ENCODE measurements at regions not wholly inside any gene's neighbourhood (a gene's known extent, or its start where the extent isn't known, plus 50 kb on each side); places are given as distances from the start of the nearest gene placed in this dataset.

GRCh38 chr9:706073-706472, 135.4 kb upstream of the DMRT1 start (continued):
- TF ChIP-seq IRF1 (CRISPR knock-in tag; IDR thresholded peaks at IDR 0.05; ENCODE audit: low read depth): no peak
- TF ChIP-seq ZNF281 (CRISPR knock-in tag; IDR thresholded peaks at IDR 0.05; ENCODE audit: borderline replicate concordance): no peak
- TF ChIP-seq ZNF362 (CRISPR knock-in tag; IDR thresholded peaks at IDR 0.05; ENCODE audit: borderline replicate concordance): no peak
- no peak for TF ChIP-seq ZNF10 (CRISPR knock-in tag; IDR thresholded peaks at IDR 0.05; ENCODE audit: borderline replicate concordance, low read depth)
- no peak for TF ChIP-seq IRF9 (CRISPR knock-in tag; IDR thresholded peaks at IDR 0.05; ENCODE audit: borderline replicate concordance)
- no peak for TF ChIP-seq MEF2D (CRISPR knock-in tag; IDR thresholded peaks at IDR 0.05)
- TF ChIP-seq ZNF878 (CRISPR knock-in tag; IDR thresholded peaks at IDR 0.05): no peak
- TF ChIP-seq ZNF318 (CRISPR knock-in tag; IDR thresholded peaks at IDR 0.05): no peak
- TF ChIP-seq ZC3H4 (CRISPR knock-in tag; IDR thresholded peaks at IDR 0.05; ENCODE audit: borderline replicate concordance): no peak
- no peak for TF ChIP-seq ZFY (CRISPR knock-in tag; IDR thresholded peaks at IDR 0.05)
- TF ChIP-seq AFF4 (CRISPR knock-in tag; IDR thresholded peaks at IDR 0.05): no peak

Data from HepG2 (cell line).